GM12872 (cell line): ENCODE measurements at regions not wholly inside any gene's neighbourhood (a gene's known extent, or its start where the extent isn't known, plus 50 kb on each side); places are given as distances from the start of the nearest gene placed in this dataset.

Source experiments
- CTCF ChIP-seq: IDR thresholded peaks from 3 replicates; pipeline ENCODE4 v1.5.1; 2011; ENCODE audit warnings: low read depth, mild to moderate bottlenecking, low read length, moderate library complexity; ENCODE audit not compliant: insufficient read depth

- no peak for TF ChIP-seq CTCF
These were observed 351.6 kb downstream of the KDM5D start for GRCh38 chrY:19392876-19393275.

- no peak for TF ChIP-seq CTCF
These were observed 352.6 kb downstream of the KDM5D start for GRCh38 chrY:19391922-19392321.

- TF ChIP-seq CTCF = no peak
These were observed 379.2 kb downstream of the KDM5D start for GRCh38 chrY:19365321-19365720.

- no peak for TF ChIP-seq CTCF
These were observed 387.3 kb downstream of the KDM5D start for GRCh38 chrY:19357249-19357648.

GRCh38 chrY:19356735-19357134, 387.8 kb downstream of the KDM5D start:
- no peak for TF ChIP-seq CTCF

GRCh38 chrY:19354857-19355173, 389.7 kb downstream of the KDM5D start:
- TF ChIP-seq CTCF = no peak

- TF ChIP-seq CTCF = no peak
These were observed 390.3 kb downstream of the KDM5D start for GRCh38 chrY:19354061-19354856.
